GM12878 (cell line): ENCODE measurements at regions not wholly inside any gene's neighbourhood (a gene's known extent, or its start where the extent isn't known, plus 50 kb on each side); places are given as distances from the start of the nearest gene placed in this dataset.
"Not testable (repeated sequence)": the region's sequence is repeated elsewhere in the genome, so short reads cannot be mapped to it uniquely, and the experiment has no call there.

ENCODE experiments used
- JUND ChIP-seq: IDR thresholded peaks from 2 replicates; pipeline ENCODE4 v1.6.1; 2012; ENCODE audit warnings: low read depth, mild to moderate bottlenecking, low read length, improper control_type of control experiment, moderate library complexity
- NFYB ChIP-seq: IDR thresholded peaks from 2 replicates; pipeline ENCODE4 v1.6.1; 2011; ENCODE audit warnings: low read depth, mild to moderate bottlenecking, low read length, improper control_type of control experiment, moderate library complexity; ENCODE audit not compliant: insufficient read depth

- not testable (repeated sequence) for TF ChIP-seq JUND, NFYB
Measured at GRCh38 chr7:39984-40740, 152.2 kb upstream of the FAM20C start.
